NB4 (cell line): ENCODE measurements at regions not wholly inside any gene's neighbourhood (a gene's known extent, or its start where the extent isn't known, plus 50 kb on each side); places are given as distances from the start of the nearest gene placed in this dataset.

ENCODE experiments used
- DNase-seq: peaks from one replicate; pipeline ENCODE4 v3.0.0; 2010; ENCODE audit warnings: low read depth
- H3K4me3 ChIP-seq: one replicate; pipeline ENCODE4 v1.5.1; 2011; ENCODE audit warnings: mild to moderate bottlenecking, low read depth, low read length, moderate library complexity
- CTCF ChIP-seq: IDR thresholded peaks from one replicate; pipeline ENCODE4 v1.5.1; 2012; ENCODE audit warnings: low read depth, low read length
- MAX ChIP-seq: IDR thresholded peaks from 2 replicates; pipeline ENCODE4 v1.6.1; 2011; ENCODE audit warnings: low read depth, low read length
- MYC ChIP-seq: IDR thresholded peaks from 2 replicates; pipeline ENCODE4 v1.6.1; 2011; ENCODE audit warnings: low read depth, low read length
- POLR2A ChIP-seq: IDR thresholded peaks from 2 replicates; pipeline ENCODE4 v1.6.1; 2011; ENCODE audit warnings: mild to moderate bottlenecking; ENCODE audit not compliant: insufficient read length; ENCODE audit errors: extremely low read depth

- no peak for TF ChIP-seq MYC
- no peak for TF ChIP-seq POLR2A
- TF ChIP-seq CTCF, result no peak
- no peak for TF ChIP-seq MAX
Measured at GRCh38 chr4:178320003-178320402, 877.8 kb upstream of the AGA start.

GRCh38 chr4:178322524-178323183, 880.4 kb upstream of the AGA start:
- TF ChIP-seq POLR2A (no peak), MYC (no peak), CTCF (no peak), MAX (no peak)
- H3K4me3 ChIP-seq, result no peak overlapping the region
- no peak for DNase-seq

More at GRCh38 chr4:178320003-178320402, 877.8 kb upstream of the AGA start:
- DNase-seq, result no peak
- no peak overlapping the region for H3K4me3 ChIP-seq

- TF ChIP-seq MAX, result no peak
- TF ChIP-seq CTCF, result no peak
- no peak for TF ChIP-seq POLR2A
- TF ChIP-seq MYC, result no peak
- H3K4me3 ChIP-seq, result no peak overlapping the region
- DNase-seq, result no peak
Measured at GRCh38 chr4:178329226-178329872, 887.1 kb upstream of the AGA start.

- no peak overlapping the region for H3K4me3 ChIP-seq
- TF ChIP-seq MAX (no peak), CTCF (no peak), POLR2A (no peak), MYC (no peak)
- no peak for DNase-seq
Measured at GRCh38 chr4:178333355-178333754, 891.1 kb upstream of the AGA start.

GRCh38 chr4:178339769-178340168, 897.5 kb upstream of the AGA start:
- no peak for DNase-seq
- no peak overlapping the region for H3K4me3 ChIP-seq
- TF ChIP-seq CTCF, result no peak
- no peak for TF ChIP-seq MYC
- TF ChIP-seq MAX, result no peak
